Stimulated activated naive CD8-positive, alpha-beta T cell treated with anti-CD3 and anti-CD28 coated beads, Interleukin-15, Interleukin-2, amounts not matched to agents 100 ng/mL and 50 ng/mL, for 24 hours (primary cell): ENCODE measurements at regions not wholly inside any gene's neighbourhood (a gene's known extent, or its start where the extent isn't known, plus 50 kb on each side); places are given as distances from the start of the nearest gene placed in this dataset.

Experiments
- H3K27ac Mint-ChIP-seq: one replicate; pipeline ENCODE4 v1.8.0; 2021; ENCODE audit warnings: mild to moderate bottlenecking, mixed read lengths
- H3K27me3 Mint-ChIP-seq: one replicate; pipeline ENCODE4 v1.8.0; 2021; ENCODE audit warnings: mixed read lengths
- H3K36me3 Mint-ChIP-seq: one replicate; pipeline ENCODE4 v1.8.0; 2021; ENCODE audit warnings: low read depth, mixed read lengths
- H3K4me1 Mint-ChIP-seq: one replicate; pipeline ENCODE4 v1.8.0; 2021; ENCODE audit warnings: low read depth, mixed read lengths
- H3K4me3 Mint-ChIP-seq: one replicate; pipeline ENCODE4 v1.8.0; 2021; ENCODE audit warnings: mild to moderate bottlenecking, mixed read lengths
- H3K9me3 Mint-ChIP-seq: one replicate; pipeline ENCODE4 v1.8.0; 2021; ENCODE audit warnings: mixed read lengths

- no peak overlapping the region for H3K27ac Mint-ChIP-seq
- peaks cover 18% of the 10 kb centered on the region for H3K9me3 Mint-ChIP-seq
- no peaks in the 10 kb centered on the region for H3K36me3 Mint-ChIP-seq
- H3K4me3 Mint-ChIP-seq = no peak overlapping the region
- H3K4me1 Mint-ChIP-seq = no peaks in the 10 kb centered on the region
- no peaks in the 10 kb centered on the region for H3K27me3 Mint-ChIP-seq
These were observed 494.8 kb upstream of the NRXN1 start for GRCh38 chr2:51526766-51527165.

GRCh38 chr2:51516667-51517066 lies 484.7 kb upstream of the NRXN1 start:
- no peaks in the 10 kb centered on the region for H3K9me3 Mint-ChIP-seq
- H3K27ac Mint-ChIP-seq = no peak overlapping the region
- no peak overlapping the region for H3K4me3 Mint-ChIP-seq
- H3K27me3 Mint-ChIP-seq = no peaks in the 10 kb centered on the region
- H3K36me3 Mint-ChIP-seq = no peaks in the 10 kb centered on the region
- no peaks in the 10 kb centered on the region for H3K4me1 Mint-ChIP-seq

GRCh38 chr2:51511002-51511401 lies 479.1 kb upstream of the NRXN1 start:
- H3K4me3 Mint-ChIP-seq = no peak overlapping the region
- H3K36me3 Mint-ChIP-seq = no peaks in the 10 kb centered on the region
- peaks cover 5% of the 10 kb centered on the region for H3K9me3 Mint-ChIP-seq
- no peak overlapping the region for H3K27ac Mint-ChIP-seq
- no peaks in the 10 kb centered on the region for H3K27me3 Mint-ChIP-seq
- no peaks in the 10 kb centered on the region for H3K4me1 Mint-ChIP-seq

- peaks cover 6% of the 10 kb centered on the region for H3K9me3 Mint-ChIP-seq
- H3K4me3 Mint-ChIP-seq = no peak overlapping the region
- no peaks in the 10 kb centered on the region for H3K4me1 Mint-ChIP-seq
- H3K36me3 Mint-ChIP-seq = no peaks in the 10 kb centered on the region
- no peaks in the 10 kb centered on the region for H3K27me3 Mint-ChIP-seq
- no peak overlapping the region for H3K27ac Mint-ChIP-seq
These were observed 478.4 kb upstream of the NRXN1 start for GRCh38 chr2:51510303-51510702.

GRCh38 chr2:51505533-51505932 lies 473.6 kb upstream of the NRXN1 start:
- peaks cover 9% of the 10 kb centered on the region for H3K9me3 Mint-ChIP-seq
- H3K27me3 Mint-ChIP-seq = no peaks in the 10 kb centered on the region
- no peaks in the 10 kb centered on the region for H3K36me3 Mint-ChIP-seq
- no peak overlapping the region for H3K4me3 Mint-ChIP-seq
- no peaks in the 10 kb centered on the region for H3K4me1 Mint-ChIP-seq
- no peak overlapping the region for H3K27ac Mint-ChIP-seq

GRCh38 chr2:51490576-51491234 lies 458.8 kb upstream of the NRXN1 start:
- no peaks in the 10 kb centered on the region for H3K4me1 Mint-ChIP-seq
- H3K9me3 Mint-ChIP-seq = peaks cover 19% of the 10 kb centered on the region
- H3K4me3 Mint-ChIP-seq = no peak overlapping the region
- H3K27ac Mint-ChIP-seq = no peak overlapping the region
- H3K36me3 Mint-ChIP-seq = no peaks in the 10 kb centered on the region
- H3K27me3 Mint-ChIP-seq = no peaks in the 10 kb centered on the region

GRCh38 chr2:51484605-51485004 lies 452.7 kb upstream of the NRXN1 start:
- Mint-ChIP-seq H3K9me3 (peaks cover 20% of the 10 kb centered on the region), H3K27me3 (no peaks in the 10 kb centered on the region), H3K36me3 (no peaks in the 10 kb centered on the region), H3K27ac (no peak overlapping the region), H3K4me1 (no peaks in the 10 kb centered on the region), H3K4me3 (no peak overlapping the region)

GRCh38 chr2:51483720-51484119 lies 451.8 kb upstream of the NRXN1 start:
- Mint-ChIP-seq H3K27ac (no peak overlapping the region), H3K36me3 (no peaks in the 10 kb centered on the region), H3K9me3 (peaks cover 20% of the 10 kb centered on the region), H3K4me1 (no peaks in the 10 kb centered on the region), H3K27me3 (no peaks in the 10 kb centered on the region), H3K4me3 (no peak overlapping the region)

- H3K27me3 Mint-ChIP-seq = no peaks in the 10 kb centered on the region
- H3K4me3 Mint-ChIP-seq = no peak overlapping the region
- H3K36me3 Mint-ChIP-seq = no peaks in the 10 kb centered on the region
- no peaks in the 10 kb centered on the region for H3K4me1 Mint-ChIP-seq
- H3K27ac Mint-ChIP-seq = no peak overlapping the region
- H3K9me3 Mint-ChIP-seq = peaks cover 11% of the 10 kb centered on the region
These were observed 440.9 kb upstream of the NRXN1 start for GRCh38 chr2:51472783-51473182.

- Mint-ChIP-seq H3K27ac (no peak overlapping the region), H3K4me1 (no peaks in the 10 kb centered on the region), H3K9me3 (peaks cover 9% of the 10 kb centered on the region), H3K4me3 (no peak overlapping the region), H3K27me3 (no peaks in the 10 kb centered on the region), H3K36me3 (no peaks in the 10 kb centered on the region)
These were observed 440.4 kb upstream of the NRXN1 start for GRCh38 chr2:51472300-51472699.

- Mint-ChIP-seq H3K4me1 (no peaks in the 10 kb centered on the region), H3K9me3 (peaks cover 9% of the 10 kb centered on the region), H3K36me3 (no peaks in the 10 kb centered on the region), H3K4me3 (no peak overlapping the region), H3K27me3 (no peaks in the 10 kb centered on the region), H3K27ac (no peak overlapping the region)
These were observed 437.2 kb upstream of the NRXN1 start for GRCh38 chr2:51469102-51469501.

GRCh38 chr2:51465326-51465725 lies 433.4 kb upstream of the NRXN1 start:
- Mint-ChIP-seq H3K9me3 (peaks cover 9% of the 10 kb centered on the region), H3K4me3 (no peak overlapping the region), H3K27ac (no peak overlapping the region), H3K4me1 (no peaks in the 10 kb centered on the region), H3K27me3 (no peaks in the 10 kb centered on the region), H3K36me3 (no peaks in the 10 kb centered on the region)

- Mint-ChIP-seq H3K9me3 (peaks cover 14% of the 10 kb centered on the region), H3K36me3 (no peaks in the 10 kb centered on the region), H3K4me1 (no peaks in the 10 kb centered on the region), H3K27me3 (no peaks in the 10 kb centered on the region), H3K4me3 (no peak overlapping the region), H3K27ac (no peak overlapping the region)
These were observed 422.2 kb upstream of the NRXN1 start for GRCh38 chr2:51454177-51454576.

- H3K27ac Mint-ChIP-seq = no peak overlapping the region
- peaks cover 19% of the 10 kb centered on the region for H3K9me3 Mint-ChIP-seq
- H3K36me3 Mint-ChIP-seq = no peaks in the 10 kb centered on the region
- no peak overlapping the region for H3K4me3 Mint-ChIP-seq
- no peaks in the 10 kb centered on the region for H3K4me1 Mint-ChIP-seq
- H3K27me3 Mint-ChIP-seq = no peaks in the 10 kb centered on the region
These were observed 417.0 kb upstream of the NRXN1 start for GRCh38 chr2:51448911-51449310.

- Mint-ChIP-seq H3K27me3 (no peaks in the 10 kb centered on the region), H3K4me3 (no peak overlapping the region), H3K27ac (no peak overlapping the region), H3K9me3 (peaks cover 6% of the 10 kb centered on the region), H3K4me1 (no peaks in the 10 kb centered on the region), H3K36me3 (no peaks in the 10 kb centered on the region)
These were observed 409.9 kb upstream of the NRXN1 start for GRCh38 chr2:51441786-51442185.

GRCh38 chr2:51424418-51424817 lies 392.5 kb upstream of the NRXN1 start:
- H3K27ac Mint-ChIP-seq = no peak overlapping the region
- H3K27me3 Mint-ChIP-seq = no peaks in the 10 kb centered on the region
- H3K4me1 Mint-ChIP-seq = no peaks in the 10 kb centered on the region
- no peaks in the 10 kb centered on the region for H3K36me3 Mint-ChIP-seq
- peaks cover 28% of the 10 kb centered on the region for H3K9me3 Mint-ChIP-seq
- no peak overlapping the region for H3K4me3 Mint-ChIP-seq
